Central memory CD8-positive, alpha-beta T cell (primary cell): ENCODE measurements at regions not wholly inside any gene's neighbourhood (a gene's known extent, or its start where the extent isn't known, plus 50 kb on each side); places are given as distances from the start of the nearest gene placed in this dataset.
"Not testable (repeated sequence)": the region's sequence is repeated elsewhere in the genome, so short reads cannot be mapped to it uniquely, and the experiment has no call there.

Source experiments
- ATAC-seq: fragments of 150-1000 bp; cut with Tn5 transposase; replicated peaks from 2 replicates; pipeline ENCODE4 v1.10.0; 2022; ENCODE audit warnings: mild to moderate bottlenecking, moderate FRiP score, moderate number of reproducible peaks; ENCODE audit not compliant: poor library complexity, severe bottlenecking; ENCODE audit errors: extremely low read depth
- DNase-seq, 2 donors: peaks; one replicate each; pipeline ENCODE4 v3.0.0; 2021; ENCODE audit warnings: low spot score in 2 of 2
- H3K27ac Mint-ChIP-seq: one replicate; pipeline ENCODE4 v1.8.0; 2022; ENCODE audit warnings: low read depth, mild to moderate bottlenecking, moderate library complexity, mixed read lengths
- H3K27me3 Mint-ChIP-seq: one replicate; pipeline ENCODE4 v1.8.0; 2022; ENCODE audit warnings: mixed read lengths
- H3K36me3 Mint-ChIP-seq: one replicate; pipeline ENCODE4 v1.8.0; 2022; ENCODE audit warnings: mild to moderate bottlenecking, moderate library complexity, mixed read lengths; ENCODE audit not compliant: insufficient read depth
- H3K4me1 Mint-ChIP-seq: one replicate; pipeline ENCODE4 v1.8.0; 2022; ENCODE audit warnings: mixed read lengths
- H3K4me3 Mint-ChIP-seq: one replicate; pipeline ENCODE4 v1.8.0; 2022; ENCODE audit warnings: mild to moderate bottlenecking, moderate library complexity, mixed read lengths
- H3K9me3 Mint-ChIP-seq: one replicate; pipeline ENCODE4 v1.8.0; 2022; ENCODE audit warnings: mixed read lengths

DNA sequence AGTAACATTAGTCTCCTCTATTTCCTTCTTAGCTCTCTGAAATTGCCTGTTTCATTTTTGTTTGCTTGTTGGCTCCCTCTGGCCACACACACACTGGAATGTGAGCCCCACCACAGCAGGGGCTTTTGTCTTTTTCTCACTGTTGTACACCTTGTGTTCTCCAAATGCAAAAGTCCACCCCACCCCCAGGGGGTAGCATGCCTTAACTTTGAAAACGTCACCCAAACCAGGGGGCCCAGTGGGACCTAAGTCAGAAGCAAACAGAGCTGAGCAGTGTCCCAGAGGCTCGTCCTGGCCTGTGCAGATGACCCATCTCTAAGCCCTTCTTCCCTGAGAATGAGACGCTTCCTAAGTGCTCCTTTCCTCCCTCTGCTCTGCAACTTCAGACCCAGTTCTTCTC is 614.1 kb downstream of the UQCRFS1 start:
- no peak overlapping the region for H3K27ac Mint-ChIP-seq
- no peaks in the 10 kb centered on the region for H3K36me3 Mint-ChIP-seq
- no peak for ATAC-seq
- no peak overlapping the region for H3K4me3 Mint-ChIP-seq
- no peaks in the 10 kb centered on the region for H3K4me1 Mint-ChIP-seq
- peaks cover 6% of the 10 kb centered on the region for H3K9me3 Mint-ChIP-seq
- DNase-seq: no peak
- H3K27me3 Mint-ChIP-seq: no peaks in the 10 kb centered on the region

GRCh38 chr19:28596561-28597071 is 616.3 kb downstream of the UQCRFS1 start:
- Mint-ChIP-seq H3K4me1 (no peaks in the 10 kb centered on the region), H3K9me3 (peaks cover 6% of the 10 kb centered on the region), H3K4me3 (no peak overlapping the region), H3K27me3 (no peaks in the 10 kb centered on the region), H3K27ac (no peak overlapping the region), H3K36me3 (no peaks in the 10 kb centered on the region)
- DNase-seq (no peak), ATAC-seq (no peak)

GRCh38 chr19:28595722-28596480 is 617.0 kb downstream of the UQCRFS1 start:
- Mint-ChIP-seq H3K9me3 (peaks cover 6% of the 10 kb centered on the region), H3K27me3 (no peaks in the 10 kb centered on the region), H3K4me3 (no peak overlapping the region), H3K36me3 (no peaks in the 10 kb centered on the region), H3K27ac (no peak overlapping the region), H3K4me1 (no peaks in the 10 kb centered on the region)
- ATAC-seq: no peak
- DNase-seq: no peak

GRCh38 chr19:28594737-28595136 is 618.2 kb downstream of the UQCRFS1 start:
- ATAC-seq: no peak
- H3K36me3 Mint-ChIP-seq: no peaks in the 10 kb centered on the region
- H3K4me3 Mint-ChIP-seq: no peak overlapping the region
- H3K9me3 Mint-ChIP-seq: peaks cover 6% of the 10 kb centered on the region
- H3K27ac Mint-ChIP-seq: no peak overlapping the region
- peaks cover under 1% of the 10 kb centered on the region for H3K4me1 Mint-ChIP-seq
- no peak for DNase-seq
- H3K27me3 Mint-ChIP-seq: no peaks in the 10 kb centered on the region

- ATAC-seq, H3K9me3 Mint-ChIP-seq, DNase-seq, H3K27ac Mint-ChIP-seq, H3K27me3 Mint-ChIP-seq, H3K4me3 Mint-ChIP-seq, H3K36me3 Mint-ChIP-seq, H3K4me1 Mint-ChIP-seq: not testable (repeated sequence)
Observed at GRCh38 chr19:28589991-28590411, 623.0 kb downstream of the UQCRFS1 start.

GRCh38 chr19:28586474-28586873 is 626.5 kb downstream of the UQCRFS1 start:
- H3K27ac Mint-ChIP-seq: peak overlapping the region; percentile 12
- ATAC-seq (no peak), DNase-seq (no peak)
- peaks cover 5% of the 10 kb centered on the region for H3K4me1 Mint-ChIP-seq
- no peak overlapping the region for H3K4me3 Mint-ChIP-seq
- no peaks in the 10 kb centered on the region for H3K9me3 Mint-ChIP-seq
- H3K36me3 Mint-ChIP-seq: no peaks in the 10 kb centered on the region
- H3K27me3 Mint-ChIP-seq: no peaks in the 10 kb centered on the region

GRCh38 chr19:28585796-28586195 is 627.2 kb downstream of the UQCRFS1 start:
- Mint-ChIP-seq H3K27me3 (no peaks in the 10 kb centered on the region), H3K9me3 (no peaks in the 10 kb centered on the region), H3K36me3 (no peaks in the 10 kb centered on the region), H3K4me1 (peaks cover 5% of the 10 kb centered on the region), H3K4me3 (no peak overlapping the region), H3K27ac (no peak overlapping the region)
- DNase-seq: no peak
- ATAC-seq: no peak

DNA sequence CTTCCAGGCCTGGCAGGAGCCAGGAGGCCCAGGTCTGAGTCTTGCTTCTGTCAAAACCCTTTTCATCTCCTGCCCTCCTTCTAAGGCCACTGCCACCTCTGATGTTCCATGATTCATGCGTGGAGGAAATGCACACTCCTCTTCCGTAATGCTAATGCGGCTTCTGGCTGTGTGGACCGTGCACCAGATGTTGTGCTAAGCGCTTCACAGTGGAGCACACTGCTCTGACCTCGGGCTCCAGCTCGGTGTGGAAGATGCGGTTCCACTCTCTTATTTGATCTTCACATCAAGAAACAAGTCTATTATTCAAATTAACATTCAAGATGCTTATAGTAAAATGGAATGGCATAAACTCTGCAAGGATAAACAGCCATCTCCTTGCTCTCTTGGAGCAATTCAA is 629.2 kb downstream of the UQCRFS1 start:
- H3K9me3 Mint-ChIP-seq: no peaks in the 10 kb centered on the region
- no peak overlapping the region for H3K27ac Mint-ChIP-seq
- no peaks in the 10 kb centered on the region for H3K4me1 Mint-ChIP-seq
- ATAC-seq (no peak), DNase-seq (no peak)
- no peaks in the 10 kb centered on the region for H3K27me3 Mint-ChIP-seq
- no peak overlapping the region for H3K4me3 Mint-ChIP-seq
- H3K36me3 Mint-ChIP-seq: no peaks in the 10 kb centered on the region

DNA sequence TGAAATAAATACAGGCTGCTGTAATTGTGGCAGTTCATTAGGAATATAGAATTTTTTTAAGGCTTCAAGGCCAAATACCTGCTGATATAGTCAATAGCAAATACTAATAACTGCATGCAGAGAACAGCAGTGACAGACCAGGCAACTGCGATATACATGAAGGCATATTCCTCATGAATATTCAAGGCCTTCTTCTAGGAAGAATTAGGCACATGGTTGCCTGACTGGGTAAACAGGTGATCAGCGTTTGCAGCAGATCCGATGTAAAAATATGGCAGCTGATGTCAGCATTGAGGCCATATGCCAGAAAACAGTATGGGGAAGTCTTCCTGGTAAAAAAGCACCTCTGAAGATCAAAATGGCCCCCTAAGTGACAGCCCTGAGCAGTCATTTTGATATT is 629.7 kb downstream of the UQCRFS1 start:
- ATAC-seq: no peak
- H3K36me3 Mint-ChIP-seq: no peaks in the 10 kb centered on the region
- H3K9me3 Mint-ChIP-seq: no peaks in the 10 kb centered on the region
- H3K4me3 Mint-ChIP-seq: no peak overlapping the region
- no peaks in the 10 kb centered on the region for H3K27me3 Mint-ChIP-seq
- H3K27ac Mint-ChIP-seq: no peak overlapping the region
- H3K4me1 Mint-ChIP-seq: no peaks in the 10 kb centered on the region
- no peak for DNase-seq

GRCh38 chr19:28582796-28583195 is 630.2 kb downstream of the UQCRFS1 start:
- DNase-seq (no peak), ATAC-seq (no peak)
- Mint-ChIP-seq H3K36me3 (no peaks in the 10 kb centered on the region), H3K27ac (no peak overlapping the region), H3K9me3 (no peaks in the 10 kb centered on the region), H3K4me1 (no peaks in the 10 kb centered on the region), H3K27me3 (no peaks in the 10 kb centered on the region), H3K4me3 (no peak overlapping the region)

- ATAC-seq (no peak), DNase-seq (no peak)
- no peak overlapping the region for H3K4me3 Mint-ChIP-seq
- H3K9me3 Mint-ChIP-seq: no peaks in the 10 kb centered on the region
- no peaks in the 10 kb centered on the region for H3K27me3 Mint-ChIP-seq
- no peak overlapping the region for H3K27ac Mint-ChIP-seq
- H3K4me1 Mint-ChIP-seq: no peaks in the 10 kb centered on the region
- no peaks in the 10 kb centered on the region for H3K36me3 Mint-ChIP-seq
Observed at GRCh38 chr19:28582344-28582743, 630.6 kb downstream of the UQCRFS1 start.

DNA sequence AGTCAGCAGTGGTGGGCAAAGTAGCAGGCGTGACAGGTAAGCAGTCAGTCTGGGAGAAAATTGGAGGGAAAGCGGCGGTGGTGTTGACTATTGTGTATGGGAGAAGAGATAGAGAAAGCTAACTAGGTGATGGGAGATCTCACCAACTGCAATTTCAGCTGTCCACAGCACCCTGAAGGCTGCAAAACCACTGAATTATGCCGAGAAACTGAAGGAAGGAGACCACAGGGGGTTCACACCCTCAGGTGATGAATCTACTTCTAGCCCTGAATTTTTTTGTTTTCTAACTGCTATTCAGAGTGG is 631.5 kb downstream of the UQCRFS1 start:
- ATAC-seq (no peak), DNase-seq (no peak)
- no peak overlapping the region for H3K4me3 Mint-ChIP-seq
- no peaks in the 10 kb centered on the region for H3K9me3 Mint-ChIP-seq
- no peaks in the 10 kb centered on the region for H3K36me3 Mint-ChIP-seq
- no peaks in the 10 kb centered on the region for H3K27me3 Mint-ChIP-seq
- no peak overlapping the region for H3K27ac Mint-ChIP-seq
- no peaks in the 10 kb centered on the region for H3K4me1 Mint-ChIP-seq

GRCh38 chr19:28578786-28579505 is 634.0 kb downstream of the UQCRFS1 start:
- no peaks in the 10 kb centered on the region for H3K4me1 Mint-ChIP-seq
- H3K9me3 Mint-ChIP-seq: peaks cover 4% of the 10 kb centered on the region
- H3K4me3 Mint-ChIP-seq: no peak overlapping the region
- H3K27ac Mint-ChIP-seq: no peak overlapping the region
- H3K36me3 Mint-ChIP-seq: no peaks in the 10 kb centered on the region
- ATAC-seq (no peak), DNase-seq (no peak)
- no peaks in the 10 kb centered on the region for H3K27me3 Mint-ChIP-seq
